ENCODE measurements at regions not wholly inside any gene's neighbourhood (a gene's known extent, or its start where the extent isn't known, plus 50 kb on each side); places are given as distances from the start of the nearest gene placed in this dataset.

DNA sequence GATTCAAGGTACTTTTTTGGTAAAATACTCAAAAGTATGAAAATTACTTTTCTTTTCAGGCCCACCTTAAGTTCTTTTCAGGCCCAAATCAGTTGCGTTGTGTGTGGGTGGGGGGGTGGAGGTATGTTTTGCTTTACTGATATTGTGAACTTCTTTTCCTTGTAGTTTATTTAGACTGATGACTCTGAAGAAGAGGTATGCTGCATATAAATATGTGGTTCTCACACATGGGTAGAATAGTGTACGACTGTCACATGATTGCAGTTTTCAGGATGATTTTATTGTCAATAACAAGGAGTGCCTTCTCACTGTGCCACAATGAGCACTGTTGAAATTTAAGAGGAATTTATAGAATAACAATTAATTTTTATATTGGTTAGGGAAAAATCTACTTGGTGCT lies 166.6 kb upstream of the ATP2B1 start:
- H3K36me3 ChIP-seq (ENCODE audit: control insufficient read depth, insufficient read depth, low read length): no peaks in the 10 kb centered on the region
- peak; percentile 34 to 38 for DNase-seq (ENCODE audit: low read depth in 2 of 2)
- H3K79me2 ChIP-seq (ENCODE audit: control insufficient read depth, insufficient read depth, low read length): no peaks in the 10 kb centered on the region
- H3K9ac ChIP-seq (ENCODE audit: insufficient read depth, low read length): no peak overlapping the region
- H3K4me2 ChIP-seq (ENCODE audit: extremely low read depth, insufficient read depth, low read length): no peak overlapping the region
- no peaks in the 10 kb centered on the region for H3K27me3 ChIP-seq (ENCODE audit: control insufficient read depth, insufficient read depth, low read length)
- no peaks in the 10 kb centered on the region for H3K9me3 ChIP-seq (ENCODE audit: control insufficient read depth, insufficient read depth, low read depth, low read length)
- no peak overlapping the region for H2AFZ ChIP-seq (ENCODE audit: low read length)
- no peak overlapping the region for H3K4me3 ChIP-seq (replicated peaks in 1 of 4; ENCODE audit: control extremely low read depth in 1 of 4, insufficient read depth in 1 of 4, low read depth in 3 of 4, low read length in 4 of 4)
- H3K27ac ChIP-seq (ENCODE audit: insufficient read depth, low read length): no peak overlapping the region
- no peaks in the 10 kb centered on the region for H3K4me1 ChIP-seq (ENCODE audit: control insufficient read depth, extremely low read depth, insufficient read depth, low read length)
- H4K20me1 ChIP-seq (ENCODE audit: control insufficient read depth, extremely low read depth, insufficient read depth, low read length): no peaks in the 10 kb centered on the region
- TF ChIP-seq, protein P1, sequence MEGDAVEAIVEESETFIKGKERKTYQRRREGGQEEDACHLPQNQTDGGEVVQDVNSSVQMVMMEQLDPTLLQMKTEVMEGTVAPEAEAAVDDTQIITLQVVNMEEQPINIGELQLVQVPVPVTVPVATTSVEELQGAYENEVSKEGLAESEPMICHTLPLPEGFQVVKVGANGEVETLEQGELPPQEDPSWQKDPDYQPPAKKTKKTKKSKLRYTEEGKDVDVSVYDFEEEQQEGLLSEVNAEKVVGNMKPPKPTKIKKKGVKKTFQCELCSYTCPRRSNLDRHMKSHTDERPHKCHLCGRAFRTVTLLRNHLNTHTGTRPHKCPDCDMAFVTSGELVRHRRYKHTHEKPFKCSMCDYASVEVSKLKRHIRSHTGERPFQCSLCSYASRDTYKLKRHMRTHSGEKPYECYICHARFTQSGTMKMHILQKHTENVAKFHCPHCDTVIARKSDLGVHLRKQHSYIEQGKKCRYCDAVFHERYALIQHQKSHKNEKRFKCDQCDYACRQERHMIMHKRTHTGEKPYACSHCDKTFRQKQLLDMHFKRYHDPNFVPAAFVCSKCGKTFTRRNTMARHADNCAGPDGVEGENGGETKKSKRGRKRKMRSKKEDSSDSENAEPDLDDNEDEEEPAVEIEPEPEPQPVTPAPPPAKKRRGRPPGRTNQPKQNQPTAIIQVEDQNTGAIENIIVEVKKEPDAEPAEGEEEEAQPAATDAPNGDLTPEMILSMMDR (conservative IDR thresholded peaks at IDR 0.05 in 1 of 2, IDR thresholded peaks at IDR 0.05 in 1 of 2; ENCODE audit: low read depth in 1 of 2, low read length in 2 of 2): no peak
- TF ChIP-seq EZH2 (IDR thresholded peaks at IDR 0.05; ENCODE audit: low read length, missing control alignments): no peak

DNA sequence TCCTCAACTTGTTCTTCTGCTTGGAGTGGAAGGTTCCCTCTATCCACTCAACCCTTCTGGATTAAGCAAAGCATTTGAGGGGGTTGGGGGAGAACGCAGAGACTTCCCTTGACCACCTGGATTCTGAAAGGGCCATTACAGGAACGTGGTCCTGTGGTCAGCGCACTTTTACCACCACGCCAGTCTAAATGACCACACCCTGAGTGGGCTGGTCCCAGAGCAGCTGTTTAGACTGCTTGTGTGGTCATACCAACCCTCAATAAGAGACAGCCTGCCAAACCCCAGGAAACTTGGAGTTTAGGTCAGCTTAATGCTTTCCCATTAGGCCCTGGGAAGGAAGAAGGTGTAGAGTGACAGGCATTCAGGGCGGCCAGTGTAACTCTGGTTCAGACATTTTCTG lies 165.5 kb upstream of the ATP2B1 start:
- Histone ChIP-seq H3K9me3 (ENCODE audit: control insufficient read depth, insufficient read depth, low read depth, low read length) (no peaks in the 10 kb centered on the region), H3K9ac (ENCODE audit: insufficient read depth, low read length) (no peak overlapping the region), H3K79me2 (ENCODE audit: control insufficient read depth, insufficient read depth, low read length) (no peaks in the 10 kb centered on the region), H3K4me2 (ENCODE audit: extremely low read depth, insufficient read depth, low read length) (no peak overlapping the region), H3K4me3 (replicated peaks in 1 of 4; ENCODE audit: control extremely low read depth in 1 of 4, insufficient read depth in 1 of 4, low read depth in 3 of 4, low read length in 4 of 4) (no peak overlapping the region), H3K27me3 (ENCODE audit: control insufficient read depth, insufficient read depth, low read length) (no peaks in the 10 kb centered on the region), H3K4me1 (ENCODE audit: control insufficient read depth, extremely low read depth, insufficient read depth, low read length) (no peaks in the 10 kb centered on the region), H3K36me3 (ENCODE audit: control insufficient read depth, insufficient read depth, low read length) (no peaks in the 10 kb centered on the region), H3K27ac (ENCODE audit: insufficient read depth, low read length) (no peak overlapping the region), H2AFZ (ENCODE audit: low read length) (no peak overlapping the region), H4K20me1 (ENCODE audit: control insufficient read depth, extremely low read depth, insufficient read depth, low read length) (no peaks in the 10 kb centered on the region)
- peak; percentile 51 to 64 for DNase-seq (ENCODE audit: low read depth in 2 of 2)
- no peak for TF ChIP-seq EZH2 (IDR thresholded peaks at IDR 0.05; ENCODE audit: low read length, missing control alignments)
- TF ChIP-seq, protein P1 (conservative IDR thresholded peaks at IDR 0.05 in 1 of 2, IDR thresholded peaks at IDR 0.05 in 1 of 2; ENCODE audit: low read depth in 1 of 2, low read length in 2 of 2): no peak

DNA sequence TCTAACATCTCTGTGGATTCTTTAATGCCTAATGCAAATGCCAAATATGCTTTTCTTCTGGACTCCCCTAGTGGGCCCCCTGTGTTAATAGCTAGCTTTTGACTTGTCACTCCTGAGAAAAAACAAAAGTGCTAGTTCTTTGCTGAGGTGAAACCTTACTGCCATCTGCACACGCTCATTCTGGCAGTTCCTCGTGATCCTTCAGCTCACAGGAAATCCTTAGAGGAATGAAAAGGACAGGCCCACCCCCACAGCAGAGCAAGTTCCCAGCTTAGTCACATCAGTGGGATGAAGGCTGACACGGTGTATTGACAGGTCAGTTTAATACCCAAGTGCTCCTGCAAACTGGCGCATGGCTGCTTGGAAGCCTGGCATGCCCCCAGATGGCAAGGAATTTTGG lies 165.1 kb upstream of the ATP2B1 start:
- Histone ChIP-seq H3K4me1 (ENCODE audit: control insufficient read depth, extremely low read depth, insufficient read depth, low read length) (no peaks in the 10 kb centered on the region), H3K79me2 (ENCODE audit: control insufficient read depth, insufficient read depth, low read length) (no peaks in the 10 kb centered on the region), H2AFZ (ENCODE audit: low read length) (no peak overlapping the region), H4K20me1 (ENCODE audit: control insufficient read depth, extremely low read depth, insufficient read depth, low read length) (no peaks in the 10 kb centered on the region), H3K9ac (ENCODE audit: insufficient read depth, low read length) (no peak overlapping the region), H3K36me3 (ENCODE audit: control insufficient read depth, insufficient read depth, low read length) (no peaks in the 10 kb centered on the region), H3K9me3 (ENCODE audit: control insufficient read depth, insufficient read depth, low read depth, low read length) (no peaks in the 10 kb centered on the region), H3K4me2 (ENCODE audit: extremely low read depth, insufficient read depth, low read length) (no peak overlapping the region), H3K27ac (ENCODE audit: insufficient read depth, low read length) (no peak overlapping the region), H3K27me3 (ENCODE audit: control insufficient read depth, insufficient read depth, low read length) (no peaks in the 10 kb centered on the region), H3K4me3 (replicated peaks in 1 of 4; ENCODE audit: control extremely low read depth in 1 of 4, insufficient read depth in 1 of 4, low read depth in 3 of 4, low read length in 4 of 4) (no peak overlapping the region)
- no peak for TF ChIP-seq EZH2 (IDR thresholded peaks at IDR 0.05; ENCODE audit: low read length, missing control alignments)
- TF ChIP-seq, protein P1 (conservative IDR thresholded peaks at IDR 0.05 in 1 of 2, IDR thresholded peaks at IDR 0.05 in 1 of 2; ENCODE audit: low read depth in 1 of 2, low read length in 2 of 2): no peak
- DNase-seq (ENCODE audit: low read depth in 2 of 2): peak; percentile 35 to 42
